Subcutaneous abdominal adipose tissue (tissue), 5 donors: ENCODE measurements at regions not wholly inside any gene's neighbourhood (a gene's known extent, or its start where the extent isn't known, plus 50 kb on each side); places are given as distances from the start of the nearest gene placed in this dataset.

Source experiments
- H3K27ac ChIP-seq: one replicate; pipeline ENCODE4 v1.7.0; 2013; ENCODE audit warnings: low read depth, mild to moderate bottlenecking, inconsistent platforms, low read length, moderate library complexity
- H3K27me3 ChIP-seq, 5 donors: one replicate each; pipeline ENCODE4 v1.7.0; 2013; ENCODE audit warnings: low read length in 5 of 5, inconsistent platforms in 1 of 5; ENCODE audit not compliant: control insufficient read depth in 5 of 5, insufficient read depth in 4 of 5
- H3K36me3 ChIP-seq, 5 donors: one replicate each; pipeline ENCODE4 v1.7.0; 2013; ENCODE audit warnings: low read length in 5 of 5; ENCODE audit not compliant: control insufficient read depth in 5 of 5, insufficient read depth in 5 of 5
- H3K4me1 ChIP-seq, 5 donors: one replicate each; pipeline ENCODE4 v1.7.0; 2013; ENCODE audit warnings: low read length in 5 of 5, mild to moderate bottlenecking in 3 of 5, moderate library complexity in 1 of 5; ENCODE audit not compliant: control insufficient read depth in 5 of 5, insufficient read depth in 5 of 5
- H3K4me3 ChIP-seq, 5 donors: one replicate each; pipeline ENCODE4 v1.7.0; 2013; ENCODE audit warnings: low read length in 5 of 5, low read depth in 1 of 5
- H3K9ac ChIP-seq, 5 donors: one replicate each; pipeline ENCODE4 v1.7.0; 2013; ENCODE audit warnings: low read length in 5 of 5, mild to moderate bottlenecking in 4 of 5, moderate library complexity in 3 of 5
- H3K9me3 ChIP-seq, 5 donors: one replicate each; pipeline ENCODE4 v1.7.0; 2013; ENCODE audit warnings: low read length in 5 of 5; ENCODE audit not compliant: control insufficient read depth in 5 of 5
- donor health status: healthy.
- donor health status: healthy.
- donor health status: healthy.
- donor health status: healthy.
- donor health status: healthy.

- Histone ChIP-seq H3K4me1 (no peaks in the 10 kb centered on the region), H3K27ac (no peak overlapping the region), H3K9me3 (peaks cover 0 to 13% (median 5%) of the 10 kb centered on the region in 5 donors), H3K9ac (no peak overlapping the region), H3K27me3 (no peaks in the 10 kb centered on the region), H3K4me3 (no peak overlapping the region), H3K36me3 (no peaks in the 10 kb centered on the region)
These were observed 133.5 kb upstream of the UFM1 start for GRCh38 chr13:38216181-38216580.

DNA sequence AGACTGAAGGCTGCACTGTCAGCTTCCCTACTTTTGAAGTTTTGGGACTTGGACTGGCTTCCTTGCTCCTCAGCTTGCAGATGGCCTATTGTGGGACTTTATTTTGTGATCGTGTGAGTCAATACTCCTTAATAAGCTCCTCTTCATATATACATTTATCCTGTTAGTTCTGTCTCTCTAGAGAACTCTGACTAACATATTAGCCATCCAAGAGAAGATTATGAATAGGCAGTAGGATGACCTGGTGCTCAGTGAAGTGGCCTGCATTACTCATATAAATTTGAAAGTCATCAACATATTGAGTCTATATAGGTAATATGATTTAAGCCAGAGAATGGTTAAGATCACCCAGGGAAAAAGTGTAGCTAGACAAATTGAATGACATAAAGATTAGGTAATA is 136.3 kb upstream of the UFM1 start:
- Histone ChIP-seq H3K9ac (no peak overlapping the region), H3K4me3 (no peak overlapping the region), H3K4me1 (no peaks in the 10 kb centered on the region), H3K36me3 (no peaks in the 10 kb centered on the region), H3K27ac (no peak overlapping the region), H3K27me3 (no peaks in the 10 kb centered on the region), H3K9me3 (peaks cover 0 to 13% (median 8%) of the 10 kb centered on the region in 5 donors)

DNA sequence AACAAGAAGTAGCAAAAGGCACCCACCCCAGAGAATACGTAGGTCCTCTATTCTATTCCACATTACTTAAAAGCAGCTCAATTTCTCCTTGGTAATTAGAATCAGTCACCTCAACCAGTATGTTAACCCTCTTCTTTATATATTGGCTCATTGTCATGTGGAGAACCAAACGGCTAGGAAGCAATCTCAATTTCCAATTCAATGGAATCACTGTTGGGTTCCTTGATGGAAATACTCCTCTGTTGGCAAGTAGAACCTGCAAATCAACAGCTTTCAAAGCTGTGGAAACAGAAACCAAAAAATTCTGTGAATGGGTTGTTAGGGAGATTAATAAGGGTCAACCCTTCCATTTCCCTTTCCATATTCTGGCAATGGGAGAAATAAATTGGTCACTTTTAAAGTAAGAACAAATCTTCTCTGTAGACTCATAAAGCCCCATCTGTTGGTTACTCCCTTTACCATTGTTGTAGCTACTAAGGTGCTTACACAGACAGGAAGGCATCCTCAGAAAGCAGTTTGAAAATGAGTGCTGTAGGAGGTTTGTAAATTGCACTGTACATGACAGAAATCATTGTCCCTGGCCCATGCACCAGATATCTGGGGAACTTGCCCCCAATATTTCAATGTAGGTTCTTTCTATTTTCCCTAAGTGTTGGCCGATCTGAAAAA is 138.6 kb upstream of the UFM1 start:
- Histone ChIP-seq H3K27me3 (no peaks in the 10 kb centered on the region), H3K9me3 (peaks cover 0 to 13% (median 8%) of the 10 kb centered on the region in 5 donors), H3K27ac (no peak overlapping the region), H3K9ac (no peak overlapping the region), H3K4me1 (no peaks in the 10 kb centered on the region), H3K36me3 (no peaks in the 10 kb centered on the region), H3K4me3 (no peak overlapping the region)

DNA sequence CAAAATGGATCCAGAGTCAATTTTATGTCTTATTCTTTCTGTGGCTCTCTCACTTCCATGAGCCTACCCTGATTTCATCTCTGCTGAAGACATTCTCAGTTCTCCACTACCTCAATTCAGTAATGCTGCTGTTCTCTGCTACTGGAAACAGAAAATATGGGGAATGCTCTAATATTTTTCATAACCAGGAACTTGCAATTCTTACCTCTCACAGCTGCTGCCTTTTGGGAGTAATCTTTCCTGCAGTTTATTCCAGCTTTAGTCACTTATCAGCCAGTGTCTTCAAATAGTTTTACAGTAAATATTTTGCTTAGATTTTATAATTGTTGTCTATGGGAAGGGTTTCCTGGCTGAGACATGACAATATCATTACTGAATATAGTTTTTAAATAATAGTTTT is 145.1 kb upstream of the UFM1 start:
- no peaks in the 10 kb centered on the region for H3K27me3 ChIP-seq
- H3K9me3 ChIP-seq: peaks cover 0 to under 1% (median 0%) of the 10 kb centered on the region in 5 donors
- no peak overlapping the region for H3K4me3 ChIP-seq
- no peaks in the 10 kb centered on the region for H3K36me3 ChIP-seq
- H3K27ac ChIP-seq: no peak overlapping the region
- no peak overlapping the region for H3K9ac ChIP-seq
- H3K4me1 ChIP-seq: no peaks in the 10 kb centered on the region

DNA sequence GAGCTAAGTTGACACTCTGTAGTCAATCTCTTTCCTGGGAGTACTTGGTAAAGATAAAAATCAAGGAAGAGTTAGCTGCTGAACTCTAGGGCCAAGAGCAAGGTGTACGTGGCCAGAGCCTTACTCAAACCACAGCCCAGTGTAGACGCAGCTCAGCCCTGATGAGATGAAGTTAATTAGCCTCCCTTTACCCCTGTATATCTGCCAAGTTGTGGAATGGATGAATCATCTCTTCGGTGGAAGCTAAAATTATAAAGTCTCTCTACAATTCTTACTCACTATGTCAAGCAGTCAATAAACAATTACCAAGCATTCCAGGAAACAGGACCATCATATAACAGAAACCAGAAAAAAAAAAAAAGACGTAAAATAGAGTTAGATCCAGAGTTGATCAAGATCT is 146.9 kb upstream of the UFM1 start:
- H3K9ac ChIP-seq: no peak overlapping the region
- H3K4me3 ChIP-seq: no peak overlapping the region
- no peaks in the 10 kb centered on the region for H3K36me3 ChIP-seq
- H3K4me1 ChIP-seq: no peaks in the 10 kb centered on the region
- H3K27me3 ChIP-seq: no peaks in the 10 kb centered on the region
- H3K9me3 ChIP-seq: no peaks in the 10 kb centered on the region
- H3K27ac ChIP-seq: no peak overlapping the region

DNA sequence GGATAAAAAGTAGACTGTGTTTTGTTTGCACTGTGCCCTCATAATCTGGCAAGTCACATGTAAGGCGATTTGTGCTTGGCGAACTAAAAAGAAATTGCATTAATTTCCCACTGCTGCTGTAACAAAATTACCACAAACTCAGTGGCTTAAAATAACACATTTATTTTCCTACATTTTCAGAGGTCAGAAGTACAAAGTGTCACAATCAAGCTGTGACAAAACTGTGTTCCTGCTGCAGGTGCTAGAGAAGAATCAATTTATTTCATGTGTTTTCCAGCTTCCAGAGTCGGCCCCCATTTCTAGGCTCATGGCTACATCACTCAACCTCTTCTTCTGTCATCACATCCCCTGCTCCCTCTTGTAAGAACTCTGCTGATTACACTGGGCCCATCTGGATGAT is 158.6 kb upstream of the UFM1 start:
- H3K27ac ChIP-seq: no peak overlapping the region
- no peaks in the 10 kb centered on the region for H3K27me3 ChIP-seq
- H3K36me3 ChIP-seq: no peaks in the 10 kb centered on the region
- no peaks in the 10 kb centered on the region for H3K4me1 ChIP-seq
- H3K9ac ChIP-seq: no peak overlapping the region
- no peaks in the 10 kb centered on the region for H3K9me3 ChIP-seq
- H3K4me3 ChIP-seq: no peak overlapping the region

DNA sequence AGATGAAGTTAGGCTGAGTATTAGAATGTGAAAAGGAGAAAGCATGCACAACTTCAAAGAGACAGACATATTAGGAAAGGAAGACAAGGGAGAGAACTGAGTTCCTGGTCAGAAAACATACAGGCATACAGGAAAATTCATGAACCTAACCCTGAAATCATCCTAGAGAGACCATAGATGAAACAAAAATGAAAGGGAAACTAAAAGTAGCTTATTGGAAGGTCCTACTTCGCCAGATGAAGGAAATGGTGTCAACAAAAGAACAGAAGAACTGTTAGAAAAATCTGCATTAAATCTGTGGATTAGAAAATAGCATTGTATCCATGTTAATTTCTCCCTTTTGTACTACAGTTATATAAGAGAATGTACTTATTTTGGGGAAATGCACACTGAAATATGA is 169.0 kb upstream of the UFM1 start:
- H3K36me3 ChIP-seq: no peaks in the 10 kb centered on the region
- H3K27ac ChIP-seq: no peak overlapping the region
- no peaks in the 10 kb centered on the region for H3K27me3 ChIP-seq
- H3K9me3 ChIP-seq: no peaks in the 10 kb centered on the region
- no peaks in the 10 kb centered on the region for H3K4me1 ChIP-seq
- H3K9ac ChIP-seq: no peak overlapping the region
- H3K4me3 ChIP-seq: peak overlapping the region in 3 of 5 donors; percentile 17 to 41 (median 35)

DNA sequence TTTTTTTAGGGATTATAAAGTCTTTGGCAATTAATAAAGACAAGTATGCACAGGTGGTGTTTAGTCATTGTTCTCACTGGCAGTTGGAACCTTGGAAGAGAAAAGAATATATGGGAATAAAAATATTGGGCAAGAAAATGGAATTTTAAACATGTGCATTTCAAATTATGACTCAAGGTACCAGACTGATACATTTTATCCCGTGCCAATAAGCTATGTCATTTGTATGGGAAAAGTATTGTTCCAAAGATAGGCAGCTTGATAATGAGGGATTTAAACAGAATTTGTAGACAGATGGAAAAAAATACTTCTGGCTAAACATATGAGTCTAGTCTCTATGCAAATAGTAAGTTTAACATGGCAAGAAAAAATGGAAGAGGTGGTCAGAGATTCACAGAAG is 169.5 kb upstream of the UFM1 start:
- Histone ChIP-seq H3K36me3 (peaks cover 0 to 2% (median 0%) of the 10 kb centered on the region in 5 donors), H3K9ac (no peak overlapping the region)

GRCh38 chr13:38176664-38177063 is 173.0 kb upstream of the UFM1 start:
- no peaks in the 10 kb centered on the region for H3K9me3 ChIP-seq
- no peak overlapping the region for H3K27ac ChIP-seq
- H3K27me3 ChIP-seq: no peaks in the 10 kb centered on the region
- H3K9ac ChIP-seq: no peak overlapping the region
- peaks cover 0 to 3% (median 0%) of the 10 kb centered on the region in 5 donors for H3K36me3 ChIP-seq
- H3K4me3 ChIP-seq: no peak overlapping the region
- no peaks in the 10 kb centered on the region for H3K4me1 ChIP-seq

More for the DNA sequence above, 169.5 kb upstream of the UFM1 start:
- no peaks in the 10 kb centered on the region for H3K4me1 ChIP-seq
- H3K27me3 ChIP-seq: no peaks in the 10 kb centered on the region
- peak overlapping the region in 1 of 5 donors; percentile 35 for H3K4me3 ChIP-seq
- H3K9me3 ChIP-seq: no peaks in the 10 kb centered on the region
- no peak overlapping the region for H3K27ac ChIP-seq

- peaks cover 0 to 3% (median 0%) of the 10 kb centered on the region in 5 donors for H3K36me3 ChIP-seq
- no peak overlapping the region for H3K9ac ChIP-seq
- H3K9me3 ChIP-seq: no peaks in the 10 kb centered on the region
- H3K4me1 ChIP-seq: no peaks in the 10 kb centered on the region
- no peak overlapping the region for H3K27ac ChIP-seq
- no peak overlapping the region for H3K4me3 ChIP-seq
- no peaks in the 10 kb centered on the region for H3K27me3 ChIP-seq
These were observed 176.2 kb upstream of the UFM1 start for GRCh38 chr13:38173403-38173802.
